ENCODE measurements at regions not wholly inside any gene's neighbourhood (a gene's known extent, or its start where the extent isn't known, plus 50 kb on each side); places are given as distances from the start of the nearest gene placed in this dataset.

DNA sequence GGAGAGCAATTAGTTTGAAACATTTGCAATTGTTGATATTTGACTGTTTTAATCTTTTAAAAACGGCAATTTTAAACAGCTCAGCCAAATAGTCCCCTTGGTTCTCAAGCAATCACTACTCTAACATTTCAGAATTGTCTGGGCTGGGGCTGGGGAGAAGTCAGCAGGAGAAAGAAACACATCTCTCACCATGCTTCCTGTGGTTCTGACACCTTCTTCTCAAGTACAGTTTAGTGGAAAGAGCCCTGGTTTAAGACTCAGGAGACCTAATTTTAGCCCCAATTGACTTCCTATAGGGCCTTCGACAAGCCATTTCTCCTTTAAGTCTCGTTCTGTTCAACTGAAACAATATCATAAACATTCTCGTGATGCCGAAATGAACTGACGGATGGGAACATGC is 168.4 kb upstream of the CDYL start:
- WGBS, 2 experiments (ENCODE audit: insufficient coverage in 1 of 2, insufficient read length in 1 of 2): 82 to 95% methylated on average over 4 to 5 of the region's 6 CpGs
- TF ChIP-seq, protein P1, sequence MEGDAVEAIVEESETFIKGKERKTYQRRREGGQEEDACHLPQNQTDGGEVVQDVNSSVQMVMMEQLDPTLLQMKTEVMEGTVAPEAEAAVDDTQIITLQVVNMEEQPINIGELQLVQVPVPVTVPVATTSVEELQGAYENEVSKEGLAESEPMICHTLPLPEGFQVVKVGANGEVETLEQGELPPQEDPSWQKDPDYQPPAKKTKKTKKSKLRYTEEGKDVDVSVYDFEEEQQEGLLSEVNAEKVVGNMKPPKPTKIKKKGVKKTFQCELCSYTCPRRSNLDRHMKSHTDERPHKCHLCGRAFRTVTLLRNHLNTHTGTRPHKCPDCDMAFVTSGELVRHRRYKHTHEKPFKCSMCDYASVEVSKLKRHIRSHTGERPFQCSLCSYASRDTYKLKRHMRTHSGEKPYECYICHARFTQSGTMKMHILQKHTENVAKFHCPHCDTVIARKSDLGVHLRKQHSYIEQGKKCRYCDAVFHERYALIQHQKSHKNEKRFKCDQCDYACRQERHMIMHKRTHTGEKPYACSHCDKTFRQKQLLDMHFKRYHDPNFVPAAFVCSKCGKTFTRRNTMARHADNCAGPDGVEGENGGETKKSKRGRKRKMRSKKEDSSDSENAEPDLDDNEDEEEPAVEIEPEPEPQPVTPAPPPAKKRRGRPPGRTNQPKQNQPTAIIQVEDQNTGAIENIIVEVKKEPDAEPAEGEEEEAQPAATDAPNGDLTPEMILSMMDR (conservative IDR thresholded peaks at IDR 0.05): no peak
- Mint-ChIP-seq H3K4me3 (no peak overlapping the region), H3K9me3 (no peaks in the 10 kb centered on the region), H3K27me3 (ENCODE audit: insufficient read depth) (peaks cover 3% of the 10 kb centered on the region), H3K27ac (no peak overlapping the region), H3K36me3 (ENCODE audit: low read depth) (no peaks in the 10 kb centered on the region), H3K4me1 (no peaks in the 10 kb centered on the region)
- Histone ChIP-seq H3K4me3 (ENCODE audit: low read length) (no peak overlapping the region), H3K4me1 (ENCODE audit: control insufficient read depth, insufficient read depth, low read length) (no peaks in the 10 kb centered on the region), H3K9ac (ENCODE audit: extremely low read depth, low read length, poor library complexity, severe bottlenecking) (no peak overlapping the region), H3K9me3 (ENCODE audit: control insufficient read depth, low read length) (no peaks in the 10 kb centered on the region), H3K36me3 (ENCODE audit: control insufficient read depth, insufficient read depth, low read length) (no peaks in the 10 kb centered on the region), H3K27me3 (ENCODE audit: control insufficient read depth, insufficient read depth, low read length, poor library complexity, severe bottlenecking) (no peaks in the 10 kb centered on the region), H3K27ac (ENCODE audit: low read depth, low read length) (no peak overlapping the region)
- DNase-seq: no peak

DNA sequence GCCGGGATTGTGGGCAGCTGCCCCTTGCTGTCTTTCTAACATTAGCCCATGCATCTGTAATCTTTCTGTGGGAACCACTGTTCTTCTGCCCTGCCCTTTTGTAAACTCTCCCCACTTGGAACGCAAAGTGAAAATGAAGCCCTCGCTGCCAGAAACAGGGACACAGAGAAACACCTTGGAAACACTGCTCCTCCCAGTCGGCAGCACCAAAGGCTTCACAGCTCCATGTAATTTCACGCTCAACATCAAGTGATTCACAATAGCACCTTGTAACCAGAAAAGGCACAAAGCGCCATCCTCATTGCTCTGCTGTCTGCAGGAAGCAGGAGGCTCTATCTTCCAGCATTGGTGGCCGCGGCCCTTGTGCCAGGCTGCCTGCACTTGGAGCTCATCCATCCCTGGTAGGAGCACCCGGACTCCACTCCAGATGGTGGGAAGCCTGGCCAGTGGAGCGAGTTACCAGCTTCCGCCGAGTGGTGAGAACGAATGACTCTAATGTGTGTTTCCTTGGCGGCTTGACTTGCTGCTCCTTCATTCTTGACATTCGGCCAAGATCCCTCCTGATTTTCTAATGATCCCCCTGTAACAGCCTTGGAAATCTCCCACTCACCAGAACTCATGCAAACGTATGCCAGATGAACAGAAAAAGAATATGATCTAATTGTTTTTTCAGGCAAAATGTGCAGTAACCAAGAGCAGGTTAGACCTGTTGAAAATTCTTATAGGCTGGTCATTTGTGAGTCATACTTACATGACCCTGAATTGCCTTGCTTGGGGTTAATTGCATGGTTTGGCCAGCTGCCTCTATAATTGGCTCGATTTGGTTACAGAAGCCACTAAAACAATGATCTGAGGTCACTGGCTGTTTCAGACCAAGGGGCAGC is 169.1 kb upstream of the CDYL start:
- Mint-ChIP-seq H3K27ac (no peak overlapping the region), H3K9me3 (no peaks in the 10 kb centered on the region), H3K36me3 (ENCODE audit: low read depth) (no peaks in the 10 kb centered on the region), H3K27me3 (ENCODE audit: insufficient read depth) (peaks cover 3% of the 10 kb centered on the region), H3K4me3 (no peak overlapping the region), H3K4me1 (no peaks in the 10 kb centered on the region)
- no peak overlapping the region for H3K9ac ChIP-seq (ENCODE audit: extremely low read depth, low read length, poor library complexity, severe bottlenecking)
- no peaks in the 10 kb centered on the region for H3K36me3 ChIP-seq (ENCODE audit: control insufficient read depth, insufficient read depth, low read length)
- no peaks in the 10 kb centered on the region for H3K4me1 ChIP-seq (ENCODE audit: control insufficient read depth, insufficient read depth, low read length)
- WGBS, 2 experiments (ENCODE audit: insufficient coverage in 1 of 2, insufficient read length in 1 of 2): 93% methylated on average over 12 to 17 of the region's 17 CpGs
- peak; percentile 43 for DNase-seq
- no peaks in the 10 kb centered on the region for H3K27me3 ChIP-seq (ENCODE audit: control insufficient read depth, insufficient read depth, low read length, poor library complexity, severe bottlenecking)
- TF ChIP-seq, protein P1 (conservative IDR thresholded peaks at IDR 0.05): no peak
- H3K27ac ChIP-seq (ENCODE audit: low read depth, low read length): no peak overlapping the region
- H3K4me3 ChIP-seq (ENCODE audit: low read length): no peak overlapping the region
- H3K9me3 ChIP-seq (ENCODE audit: control insufficient read depth, low read length): no peaks in the 10 kb centered on the region

DNA sequence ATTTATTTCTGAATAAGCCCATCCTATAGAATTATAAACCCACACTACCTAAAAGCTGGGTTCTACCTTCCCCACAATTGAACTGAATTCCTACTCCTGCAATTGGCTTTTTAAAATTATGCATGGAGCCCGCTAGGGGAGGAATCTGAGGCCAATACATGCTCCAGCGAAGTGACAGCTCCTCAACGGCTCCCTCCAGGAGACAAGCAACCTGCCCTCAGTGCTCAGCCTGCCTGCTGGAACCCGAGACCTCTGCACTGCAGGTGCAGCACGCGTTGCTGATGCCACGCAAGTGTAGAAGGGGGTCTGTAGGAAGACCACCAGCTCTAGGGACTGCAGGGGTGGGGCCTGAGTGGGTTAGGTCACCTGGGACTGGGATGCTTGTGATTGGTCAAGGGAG is 170.2 kb upstream of the CDYL start:
- Mint-ChIP-seq H3K4me1 (no peaks in the 10 kb centered on the region), H3K9me3 (no peaks in the 10 kb centered on the region), H3K27ac (no peak overlapping the region), H3K36me3 (ENCODE audit: low read depth) (no peaks in the 10 kb centered on the region), H3K27me3 (ENCODE audit: insufficient read depth) (peaks cover 3% of the 10 kb centered on the region), H3K4me3 (no peak overlapping the region)
- H3K4me1 ChIP-seq (ENCODE audit: control insufficient read depth, insufficient read depth, low read length): no peaks in the 10 kb centered on the region
- TF ChIP-seq, protein P1 (conservative IDR thresholded peaks at IDR 0.05): no peak
- 88 to 92% methylated on average over 5 to 7 of the region's 7 CpGs for WGBS, 2 experiments (ENCODE audit: insufficient coverage in 1 of 2, insufficient read length in 1 of 2)
- DNase-seq: peak; percentile 49
- no peaks in the 10 kb centered on the region for H3K36me3 ChIP-seq (ENCODE audit: control insufficient read depth, insufficient read depth, low read length)
- no peak overlapping the region for H3K9ac ChIP-seq (ENCODE audit: extremely low read depth, low read length, poor library complexity, severe bottlenecking)
- no peak overlapping the region for H3K4me3 ChIP-seq (ENCODE audit: low read length)
- no peak overlapping the region for H3K27ac ChIP-seq (ENCODE audit: low read depth, low read length)
- no peaks in the 10 kb centered on the region for H3K27me3 ChIP-seq (ENCODE audit: control insufficient read depth, insufficient read depth, low read length, poor library complexity, severe bottlenecking)
- H3K9me3 ChIP-seq (ENCODE audit: control insufficient read depth, low read length): no peaks in the 10 kb centered on the region

Data from endodermal cell (in vitro differentiated cells).